Activated T-cell treated with anti-CD3 and anti-CD28 coated beads, Interleukin-2, amount 50 U/mL, for 72 hours (primary cell): ENCODE measurements at regions not wholly inside any gene's neighbourhood (a gene's known extent, or its start where the extent isn't known, plus 50 kb on each side); places are given as distances from the start of the nearest gene placed in this dataset.
"Not testable (repeated sequence)": the region's sequence is repeated elsewhere in the genome, so short reads cannot be mapped to it uniquely, and the experiment has no call there.

Experiments
- ATAC-seq, 2 donors: fragments of 150-1000 bp; cut with Tn5 transposase; replicated peaks in 1 of 2; 2 replicates each; pipeline ENCODE4 v1.10.0; 2021; ENCODE audit warnings: moderate library complexity in 2 of 2, mild to moderate bottlenecking in 1 of 2
- DNase-seq, 2 donors: peaks; one replicate each; pipeline ENCODE4 v3.0.0; 2021 to 2022; ENCODE audit warnings: mixed read lengths in 1 of 2
- H3K27ac Mint-ChIP-seq: one replicate; pipeline ENCODE4 v1.8.0; 2022; ENCODE audit warnings: mild to moderate bottlenecking, moderate library complexity, mixed read lengths
- H3K27me3 Mint-ChIP-seq: one replicate; pipeline ENCODE4 v1.8.0; 2022; ENCODE audit warnings: low read depth, mixed read lengths
- H3K36me3 Mint-ChIP-seq, 2 donors: one replicate each; pipeline ENCODE4 v1.8.0; 2022; ENCODE audit warnings: mixed read lengths in 2 of 2, mild to moderate bottlenecking in 1 of 2; ENCODE audit not compliant: insufficient read depth in 2 of 2
- H3K4me1 Mint-ChIP-seq: one replicate; pipeline ENCODE4 v1.8.0; 2022; ENCODE audit warnings: low read depth, mixed read lengths
- H3K4me3 Mint-ChIP-seq, 2 donors: one replicate each; pipeline ENCODE4 v1.8.0; 2022; ENCODE audit warnings: mild to moderate bottlenecking in 2 of 2, mixed read lengths in 2 of 2, moderate library complexity in 2 of 2
- H3K9me3 Mint-ChIP-seq, 2 donors: one replicate each; pipeline ENCODE4 v1.8.0; 2022; ENCODE audit warnings: mixed read lengths in 2 of 2

GRCh38 chr14:105723271-105723670 is 196.9 kb downstream of the TMEM121 start:
- H3K36me3 Mint-ChIP-seq, H3K27me3 Mint-ChIP-seq, H3K9me3 Mint-ChIP-seq, ATAC-seq, DNase-seq, H3K27ac Mint-ChIP-seq, H3K4me3 Mint-ChIP-seq, H3K4me1 Mint-ChIP-seq: not testable (repeated sequence)

- not testable (repeated sequence) for DNase-seq, H3K27ac Mint-ChIP-seq, H3K36me3 Mint-ChIP-seq, H3K4me1 Mint-ChIP-seq, H3K27me3 Mint-ChIP-seq, H3K9me3 Mint-ChIP-seq, H3K4me3 Mint-ChIP-seq, ATAC-seq
Observed at GRCh38 chr14:105723776-105724175, 197.4 kb downstream of the TMEM121 start.

- H3K27me3 Mint-ChIP-seq, DNase-seq, H3K9me3 Mint-ChIP-seq, H3K36me3 Mint-ChIP-seq, ATAC-seq, H3K27ac Mint-ChIP-seq, H3K4me3 Mint-ChIP-seq, H3K4me1 Mint-ChIP-seq: not testable (repeated sequence)
Observed at GRCh38 chr14:105729825-105730368, 203.5 kb downstream of the TMEM121 start.

GRCh38 chr14:105730731-105731130 is 204.3 kb downstream of the TMEM121 start:
- H3K27ac Mint-ChIP-seq, H3K9me3 Mint-ChIP-seq, H3K4me1 Mint-ChIP-seq, H3K4me3 Mint-ChIP-seq, H3K36me3 Mint-ChIP-seq, DNase-seq, ATAC-seq, H3K27me3 Mint-ChIP-seq: not testable (repeated sequence)

- not testable (repeated sequence) for ATAC-seq, H3K36me3 Mint-ChIP-seq, H3K9me3 Mint-ChIP-seq, H3K27me3 Mint-ChIP-seq, DNase-seq, H3K4me1 Mint-ChIP-seq, H3K27ac Mint-ChIP-seq, H3K4me3 Mint-ChIP-seq
Observed at GRCh38 chr14:105731221-105731985, 205.0 kb downstream of the TMEM121 start.

GRCh38 chr14:105733081-105734065 is 207.0 kb downstream of the TMEM121 start:
- DNase-seq = no peak
- ATAC-seq = no peak
- Mint-ChIP-seq H3K4me3 (no peak overlapping the region), H3K9me3 (no peaks in the 10 kb centered on the region), H3K36me3 (no peaks in the 10 kb centered on the region), H3K4me1 (no peaks in the 10 kb centered on the region), H3K27ac (no peak overlapping the region), H3K27me3 (peaks cover 6% of the 10 kb centered on the region)

- H3K27ac Mint-ChIP-seq, H3K4me1 Mint-ChIP-seq, DNase-seq, H3K36me3 Mint-ChIP-seq, H3K27me3 Mint-ChIP-seq, ATAC-seq, H3K4me3 Mint-ChIP-seq, H3K9me3 Mint-ChIP-seq: not testable (repeated sequence)
Observed at GRCh38 chr14:105734241-105734640, 207.9 kb downstream of the TMEM121 start.

- H3K36me3 Mint-ChIP-seq, H3K4me1 Mint-ChIP-seq, ATAC-seq, H3K27ac Mint-ChIP-seq, H3K9me3 Mint-ChIP-seq, DNase-seq, H3K27me3 Mint-ChIP-seq, H3K4me3 Mint-ChIP-seq: not testable (repeated sequence)
Observed at GRCh38 chr14:105736331-105736730, 209.9 kb downstream of the TMEM121 start.

- Mint-ChIP-seq H3K4me3 (no peak overlapping the region), H3K4me1 (no peaks in the 10 kb centered on the region), H3K27me3 (no peaks in the 10 kb centered on the region), H3K27ac (no peak overlapping the region), H3K9me3 (no peaks in the 10 kb centered on the region), H3K36me3 (no peaks in the 10 kb centered on the region)
- no peak for DNase-seq
- ATAC-seq = no peak
Observed at GRCh38 chr14:105737504-105738246, 211.3 kb downstream of the TMEM121 start.

- no peaks in the 10 kb centered on the region for H3K4me1 Mint-ChIP-seq
- H3K9me3 Mint-ChIP-seq = no peaks in the 10 kb centered on the region
- DNase-seq (no peak), ATAC-seq (no peak)
- H3K27me3 Mint-ChIP-seq = no peaks in the 10 kb centered on the region
- no peaks in the 10 kb centered on the region for H3K36me3 Mint-ChIP-seq
- no peak overlapping the region for H3K27ac Mint-ChIP-seq
- no peak overlapping the region for H3K4me3 Mint-ChIP-seq
Observed at GRCh38 chr14:105738638-105739037, 212.3 kb downstream of the TMEM121 start.

GRCh38 chr14:105739331-105740102 is 213.1 kb downstream of the TMEM121 start:
- H3K27ac Mint-ChIP-seq = no peak overlapping the region
- no peak for DNase-seq
- no peaks in the 10 kb centered on the region for H3K9me3 Mint-ChIP-seq
- H3K4me1 Mint-ChIP-seq = no peaks in the 10 kb centered on the region
- ATAC-seq = no peak
- no peaks in the 10 kb centered on the region for H3K36me3 Mint-ChIP-seq
- no peaks in the 10 kb centered on the region for H3K27me3 Mint-ChIP-seq
- H3K4me3 Mint-ChIP-seq = no peak overlapping the region

- H3K27me3 Mint-ChIP-seq, H3K9me3 Mint-ChIP-seq, H3K36me3 Mint-ChIP-seq: not testable (repeated sequence)
Observed at GRCh38 chr14:105740272-105740671, 213.9 kb downstream of the TMEM121 start.

More at GRCh38 chr14:105740272-105740671, 213.9 kb downstream of the TMEM121 start:
- H3K4me3 Mint-ChIP-seq, ATAC-seq, H3K4me1 Mint-ChIP-seq, DNase-seq, H3K27ac Mint-ChIP-seq: not testable (repeated sequence)
